Keratinocyte (primary cell): ENCODE measurements at regions not wholly inside any gene's neighbourhood (a gene's known extent, or its start where the extent isn't known, plus 50 kb on each side); places are given as distances from the start of the nearest gene placed in this dataset.
A peak's percentile ranks its signal among the peaks of the same experiment; 100 is the strongest.

Experiments
- DNase-seq: peaks from one replicate; pipeline ENCODE4 v3.0.0-alpha.2; 2011; ENCODE audit warnings: low read depth, missing footprints, low spot score
- FAIRE-seq: peaks from 2 replicates; lab custom pipeline; 2011; peaks lifted over from hg19 to GRCh38; lab: Jason Lieb, UNC
- H2AFZ ChIP-seq: 2 replicates; pipeline ENCODE4 v1.6.0; 2012; ENCODE audit warnings: low read length, control low read depth, inconsistent platforms; ENCODE audit not compliant: control insufficient read depth
- H3K27ac ChIP-seq: 2 replicates; pipeline ENCODE4 v1.5.1; 2011; ENCODE audit warnings: low read length; ENCODE audit not compliant: control insufficient read depth, insufficient read depth
- H3K27me3 ChIP-seq: 3 replicates; pipeline ENCODE4 v1.6.0; 2011; ENCODE audit warnings: low read length; ENCODE audit not compliant: control insufficient read depth, insufficient read depth; ENCODE audit errors: extremely low read depth
- H3K36me3 ChIP-seq, 2 experiments: 2 replicates in 1 of 2; 3 replicates in 1 of 2; pipeline ENCODE4 v1.5.1; 2011; ENCODE audit warnings: low read length in 2 of 2, mild to moderate bottlenecking in 1 of 2; ENCODE audit not compliant: control insufficient read depth in 2 of 2, insufficient read depth in 2 of 2; ENCODE audit errors: extremely low read depth in 1 of 2
- H3K4me1 ChIP-seq: 3 replicates; pipeline ENCODE4 v1.5.1; 2011; ENCODE audit warnings: low read length; ENCODE audit not compliant: control insufficient read depth, insufficient read depth; ENCODE audit errors: extremely low read depth
- H3K4me2 ChIP-seq: 3 replicates; pipeline ENCODE4 v1.6.0; 2011; ENCODE audit warnings: low read depth, low read length; ENCODE audit not compliant: control insufficient read depth, insufficient read depth; ENCODE audit errors: extremely low read depth
- H3K4me3 ChIP-seq, 3 experiments: fragments of 200-600 bp in 1 of 3; sonication (generic) in 1 of 3; 2 replicates in 2 of 3; 3 replicates in 1 of 3; pipeline ENCODE4 v1.5.1; 2011 to 2016; ENCODE audit warnings: low read length in 3 of 3, mild to moderate bottlenecking in 3 of 3, control low read depth in 2 of 3, inconsistent platforms in 1 of 3, low read depth in 1 of 3, mixed read lengths in 1 of 3, mixed run types in 1 of 3, moderate library complexity in 1 of 3; ENCODE audit not compliant: control insufficient read depth in 2 of 3, insufficient read depth in 2 of 3; ENCODE audit errors: extremely low read depth in 1 of 3
- H3K79me2 ChIP-seq: 2 replicates; pipeline ENCODE4 v1.6.0; 2012; ENCODE audit warnings: low read length; ENCODE audit not compliant: control insufficient read depth, insufficient read depth
- H3K9ac ChIP-seq: 3 replicates; pipeline ENCODE4 v1.6.0; 2011; ENCODE audit warnings: low read length; ENCODE audit not compliant: control insufficient read depth, insufficient read depth; ENCODE audit errors: extremely low read depth
- H3K9me1 ChIP-seq: 3 replicates; pipeline ENCODE4 v1.6.0; 2011; ENCODE audit warnings: low read length; ENCODE audit not compliant: control insufficient read depth, insufficient read depth; ENCODE audit errors: extremely low read depth
- H3K9me3 ChIP-seq: 2 replicates; pipeline ENCODE4 v1.5.1; 2012; ENCODE audit warnings: low read depth, low read length; ENCODE audit not compliant: control insufficient read depth
- H4K20me1 ChIP-seq: 3 replicates; pipeline ENCODE4 v1.6.0; 2011; ENCODE audit warnings: low read length; ENCODE audit not compliant: control insufficient read depth, insufficient read depth; ENCODE audit errors: extremely low read depth
- EZH2 ChIP-seq: IDR thresholded peaks from one replicate; pipeline ENCODE4 v1.6.1; 2012; ENCODE audit warnings: inconsistent platforms, mild to moderate bottlenecking, low read length, moderate library complexity
- dilution Hi-C: fragments of 300-500 bp; cut with MboI; formaldehyde crosslinking; loops from one replicate; pipeline ENCODE4 v1.7.0; 2020; ENCODE audit warnings: low sequenced_read_pairs; ENCODE audit not compliant: extremely low pct_ligation_motif_present
- TF ChIP-seq, protein P1 (sequence below), 3 experiments: IDR thresholded peaks in 1 of 3; conservative IDR thresholded peaks in 1 of 3; optimal IDR thresholded peaks in 1 of 3; 2 replicates in 2 of 3; 3 replicates in 1 of 3; pipeline versions ENCODE3 to v1.5.1; 2011; ENCODE audit warnings: low read length in 3 of 3, mild to moderate bottlenecking in 3 of 3, moderate library complexity in 2 of 3, control low read depth in 1 of 3, inconsistent platforms in 1 of 3; ENCODE audit not compliant: insufficient read depth in 2 of 3; ENCODE audit errors: extremely low read depth in 1 of 3

DNA sequence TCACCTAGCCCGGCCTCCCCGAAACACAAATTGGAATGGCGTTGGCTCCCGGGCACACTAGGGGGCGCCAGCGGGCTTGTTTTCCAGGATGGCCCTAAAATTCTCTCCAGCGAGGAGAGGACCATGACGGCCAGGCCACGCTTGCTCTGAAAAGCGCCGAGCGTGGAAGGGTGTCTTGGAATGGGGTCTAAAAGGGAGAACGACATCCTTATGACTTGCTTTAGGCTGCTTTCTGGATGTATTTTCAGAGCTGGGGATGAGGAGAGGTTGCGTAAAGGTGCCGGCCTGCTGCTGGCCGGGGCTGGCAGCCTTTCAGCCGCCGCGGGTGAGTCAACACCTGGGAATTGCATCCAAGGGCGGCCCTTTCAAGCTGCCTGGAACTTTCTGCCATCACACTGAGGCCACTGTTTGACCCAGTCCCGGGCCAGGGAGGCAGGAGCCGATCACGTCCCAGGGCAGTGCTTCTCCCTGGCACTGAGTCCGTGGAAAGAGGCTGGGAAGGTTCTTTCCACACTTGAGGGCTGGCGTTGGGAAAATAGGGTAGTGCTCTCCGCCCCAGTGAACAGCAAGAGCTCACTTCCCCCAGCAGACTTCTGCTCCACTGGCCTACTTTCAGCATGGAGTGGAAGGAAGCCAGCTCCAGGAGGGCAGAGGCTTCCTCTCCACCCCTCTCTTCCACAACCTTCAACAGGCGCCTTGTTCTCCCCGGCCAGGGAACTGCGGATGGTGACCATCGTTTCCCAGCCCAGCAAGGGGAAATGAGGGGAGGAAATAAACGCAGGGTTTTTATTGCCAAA, 216.2 kb downstream of the TTC8 start:
- Histone ChIP-seq H3K4me3 (peak overlapping the region; percentile 25 to 78 (median 69)), H3K36me3 (no peaks in the 10 kb centered on the region), H3K9me1 (no peaks in the 10 kb centered on the region), H3K4me2 (peak overlapping the region; percentile 96), H3K9me3 (no peaks in the 10 kb centered on the region), H2AFZ (peak overlapping the region; percentile 98), H4K20me1 (no peaks in the 10 kb centered on the region), H3K27ac (peak overlapping the region; percentile 68), H3K4me1 (peaks cover 12% of the 10 kb centered on the region), H3K79me2 (no peaks in the 10 kb centered on the region), H3K27me3 (no peaks in the 10 kb centered on the region), H3K9ac (peak overlapping the region; percentile 74)
- TF ChIP-seq, protein P1, sequence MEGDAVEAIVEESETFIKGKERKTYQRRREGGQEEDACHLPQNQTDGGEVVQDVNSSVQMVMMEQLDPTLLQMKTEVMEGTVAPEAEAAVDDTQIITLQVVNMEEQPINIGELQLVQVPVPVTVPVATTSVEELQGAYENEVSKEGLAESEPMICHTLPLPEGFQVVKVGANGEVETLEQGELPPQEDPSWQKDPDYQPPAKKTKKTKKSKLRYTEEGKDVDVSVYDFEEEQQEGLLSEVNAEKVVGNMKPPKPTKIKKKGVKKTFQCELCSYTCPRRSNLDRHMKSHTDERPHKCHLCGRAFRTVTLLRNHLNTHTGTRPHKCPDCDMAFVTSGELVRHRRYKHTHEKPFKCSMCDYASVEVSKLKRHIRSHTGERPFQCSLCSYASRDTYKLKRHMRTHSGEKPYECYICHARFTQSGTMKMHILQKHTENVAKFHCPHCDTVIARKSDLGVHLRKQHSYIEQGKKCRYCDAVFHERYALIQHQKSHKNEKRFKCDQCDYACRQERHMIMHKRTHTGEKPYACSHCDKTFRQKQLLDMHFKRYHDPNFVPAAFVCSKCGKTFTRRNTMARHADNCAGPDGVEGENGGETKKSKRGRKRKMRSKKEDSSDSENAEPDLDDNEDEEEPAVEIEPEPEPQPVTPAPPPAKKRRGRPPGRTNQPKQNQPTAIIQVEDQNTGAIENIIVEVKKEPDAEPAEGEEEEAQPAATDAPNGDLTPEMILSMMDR (optimal IDR thresholded peaks at IDR 0.05 in 1 of 3, IDR thresholded peaks at IDR 0.05 in 1 of 3, conservative IDR thresholded peaks at IDR 0.05 in 1 of 3; ENCODE audit: extremely low read depth in 1 of 3, insufficient read depth in 2 of 3, low read length in 3 of 3): peak; percentile 87 to 97 (median 94)
- no peak for TF ChIP-seq EZH2
- FAIRE-seq (peak; percentile 56), DNase-seq (peak; percentile 23)
- dilution Hi-C loops: no loop called here

DNA sequence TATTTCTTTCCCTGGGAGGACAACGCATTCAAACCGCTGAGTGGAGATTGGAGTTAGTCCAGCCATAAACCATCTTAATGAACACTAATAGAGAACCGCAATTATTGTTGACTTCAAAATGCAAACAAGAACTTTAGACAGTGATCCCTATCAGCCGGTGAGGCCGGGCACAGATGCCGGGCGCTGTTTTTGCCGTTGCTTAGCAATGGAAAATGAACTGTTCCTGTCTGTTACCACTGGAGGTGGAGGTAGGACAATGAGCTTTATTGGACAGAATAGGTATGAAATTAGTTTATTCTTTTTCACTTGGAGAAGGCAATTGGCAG, 216.8 kb downstream of the TTC8 start:
- H3K4me1 ChIP-seq: peaks cover 12% of the 10 kb centered on the region
- H3K4me3 ChIP-seq: no peak overlapping the region
- H3K27me3 ChIP-seq: no peaks in the 10 kb centered on the region
- no peaks in the 10 kb centered on the region for H3K79me2 ChIP-seq
- H2AFZ ChIP-seq: peak overlapping the region; percentile 98
- TF ChIP-seq EZH2: no peak
- TF ChIP-seq, protein P1 (optimal IDR thresholded peaks at IDR 0.05 in 1 of 3, IDR thresholded peaks at IDR 0.05 in 1 of 3, conservative IDR thresholded peaks at IDR 0.05 in 1 of 3; ENCODE audit: extremely low read depth in 1 of 3, insufficient read depth in 2 of 3, low read length in 3 of 3): no peak
- no peaks in the 10 kb centered on the region for H3K36me3 ChIP-seq
- no peaks in the 10 kb centered on the region for H3K9me3 ChIP-seq
- H3K4me2 ChIP-seq: peak overlapping the region; percentile 96
- no peak for DNase-seq
- dilution Hi-C loops: no loop called here
- no peaks in the 10 kb centered on the region for H4K20me1 ChIP-seq
- FAIRE-seq: peak; percentile 23
- no peaks in the 10 kb centered on the region for H3K9me1 ChIP-seq
- no peak overlapping the region for H3K9ac ChIP-seq
- peak overlapping the region; percentile 68 for H3K27ac ChIP-seq
